Fibroblast of skin of right quadriceps (primary cell): ENCODE measurements at regions not wholly inside any gene's neighbourhood (a gene's known extent, or its start where the extent isn't known, plus 50 kb on each side); places are given as distances from the start of the nearest gene placed in this dataset.

ENCODE experiments used
- DNase-seq: peaks from one replicate; pipeline ENCODE4 v3.0.0-alpha.2; 2013

GRCh38 chr7:51759985-51760384, 443.4 kb upstream of the COBL start:
- DNase-seq = no peak

- no peak for DNase-seq
These were observed 441.4 kb upstream of the COBL start for GRCh38 chr7:51757960-51758359.

GRCh38 chr7:51732951-51733350, 416.3 kb upstream of the COBL start:
- no peak for DNase-seq

- no peak for DNase-seq
These were observed 415.5 kb upstream of the COBL start for GRCh38 chr7:51732116-51732515.

- DNase-seq = no peak
These were observed 414.5 kb upstream of the COBL start for GRCh38 chr7:51731075-51731474.

GRCh38 chr7:51727441-51727840, 410.8 kb upstream of the COBL start:
- DNase-seq = no peak

GRCh38 chr7:51706851-51707250, 390.2 kb upstream of the COBL start:
- DNase-seq = no peak

- DNase-seq = no peak
These were observed 389.1 kb upstream of the COBL start for GRCh38 chr7:51705701-51706100.

- DNase-seq = no peak
These were observed 386.1 kb upstream of the COBL start for GRCh38 chr7:51702673-51703072.

GRCh38 chr7:51701935-51702334, 385.3 kb upstream of the COBL start:
- no peak for DNase-seq

GRCh38 chr7:51700593-51701215, 384.1 kb upstream of the COBL start:
- DNase-seq = no peak

GRCh38 chr7:51693258-51693657, 376.6 kb upstream of the COBL start:
- no peak for DNase-seq

- no peak for DNase-seq
These were observed 372.9 kb upstream of the COBL start for GRCh38 chr7:51689547-51689946.

- no peak for DNase-seq
These were observed 369.2 kb upstream of the COBL start for GRCh38 chr7:51685794-51686193.

GRCh38 chr7:51680594-51681399, 364.2 kb upstream of the COBL start:
- no peak for DNase-seq

- no peak for DNase-seq
These were observed 362.7 kb upstream of the COBL start for GRCh38 chr7:51679358-51679757.

- DNase-seq = no peak
These were observed 350.1 kb upstream of the COBL start for GRCh38 chr7:51666751-51667150.

- no peak for DNase-seq
These were observed 349.7 kb upstream of the COBL start for GRCh38 chr7:51666266-51666665.

- DNase-seq = no peak
These were observed 348.6 kb upstream of the COBL start for GRCh38 chr7:51665045-51665780.

- no peak for DNase-seq
These were observed 343.9 kb upstream of the COBL start for GRCh38 chr7:51660516-51660915.

GRCh38 chr7:51658684-51659083, 342.1 kb upstream of the COBL start:
- DNase-seq = no peak

GRCh38 chr7:51647931-51648351, 331.3 kb upstream of the COBL start:
- DNase-seq = no peak

- no peak for DNase-seq
These were observed 330.9 kb upstream of the COBL start for GRCh38 chr7:51647486-51647885.

- no peak for DNase-seq
These were observed 329.2 kb upstream of the COBL start for GRCh38 chr7:51645702-51646298.
